ENCODE measurements at regions not wholly inside any gene's neighbourhood (a gene's known extent, or its start where the extent isn't known, plus 50 kb on each side); places are given as distances from the start of the nearest gene placed in this dataset.

GRCh38 chr11:44397586-44398178 is 87.7 kb upstream of the ALX4 start:
- Histone ChIP-seq H4K91ac (ENCODE audit: insufficient read length, low read depth, low read length) (no peak overlapping the region), H2BK120ac (ENCODE audit: low read depth, low read length, poor library complexity, severe bottlenecking) (no peak overlapping the region), H3K79me1 (ENCODE audit: insufficient read depth, low read depth, low read length, poor library complexity, severe bottlenecking) (no peaks in the 10 kb centered on the region), H3K4me2 (ENCODE audit: insufficient read depth, insufficient read length, low read length) (no peak overlapping the region), H3K27ac (ENCODE audit: insufficient read length, low read depth, low read length) (no peak overlapping the region), H4K5ac (ENCODE audit: insufficient read length, low read depth, low read length) (no peak overlapping the region), H3K14ac (ENCODE audit: insufficient read depth, low read length) (no peak overlapping the region), H3K56ac (ENCODE audit: insufficient read length, low read depth, low read length) (no peak overlapping the region), H2BK20ac (ENCODE audit: low read depth, low read length, poor library complexity, severe bottlenecking) (no peak overlapping the region), H3K4ac (ENCODE audit: low read depth, low read length) (no peak overlapping the region), H3K27me3 (ENCODE audit: insufficient read depth, low read length) (no peaks in the 10 kb centered on the region), H2BK15ac (ENCODE audit: low read depth, low read length) (no peak overlapping the region), H3K9ac (ENCODE audit: extremely low read depth, insufficient read length, low read length) (no peak overlapping the region), H3K23ac (ENCODE audit: insufficient read length, low read depth, low read length) (no peak overlapping the region), H3K9me3 (ENCODE audit: control insufficient read depth, low read depth, low read length) (no peaks in the 10 kb centered on the region), H4K20me1 (ENCODE audit: control insufficient read depth, insufficient read depth, insufficient read length) (no peaks in the 10 kb centered on the region), H3T11ph (ENCODE audit: low read length) (no peak overlapping the region), H2AFZ (ENCODE audit: low read length) (no peak overlapping the region), H3K18ac (ENCODE audit: insufficient read length, low read depth, low read length) (no peak overlapping the region), H2BK12ac (ENCODE audit: insufficient read length, low read depth, low read length) (no peak overlapping the region), H3K4me1 (ENCODE audit: insufficient read depth, low read length) (no peaks in the 10 kb centered on the region), H2BK5ac (ENCODE audit: insufficient read length, low read length) (no peak overlapping the region), H2AK5ac (ENCODE audit: insufficient read length, low read length) (no peak overlapping the region), H3K79me2 (ENCODE audit: insufficient read depth, low read length) (no peaks in the 10 kb centered on the region), H3K23me2 (ENCODE audit: insufficient read length, low read depth, low read length, poor library complexity, severe bottlenecking) (no peaks in the 10 kb centered on the region), H4K8ac (replicated peaks; ENCODE audit: insufficient read length, low read depth, low read length) (no peak overlapping the region)
- Mint-ChIP-seq H3K4me1 (peaks cover 0 to 3% of the 10 kb centered on the region in 2 experiments; a peak in 2 of 4 replicates), H3K9me3 (peaks cover 0 to 3% of the 10 kb centered on the region in 2 experiments; a peak in 3 of 5 replicates), H3K27ac (no peak overlapping the region), H3K4me3 (no peak overlapping the region), H3K36me3 (ENCODE audit: insufficient read depth in 1 of 3, low read depth in 3 of 3) (no peaks in the 10 kb centered on the region; a peak in 1 of 7 replicates), H3K27me3 (ENCODE audit: low read depth) (peaks cover 43% of the 10 kb centered on the region)
- no CpG with 5 or more reads among the region's 7 CpGs for WGBS (ENCODE audit: extremely low coverage, insufficient read length, low lambda C conversion rate)
- TF ChIP-seq CTCF (conservative IDR thresholded peaks at IDR 0.05) = no peak
- no peak for DNase-seq
